Heart right ventricle (tissue), 16 donors: ENCODE measurements at regions not wholly inside any gene's neighbourhood (a gene's known extent, or its start where the extent isn't known, plus 50 kb on each side); places are given as distances from the start of the nearest gene placed in this dataset.

Experiments
- ATAC-seq, 8 donors: fragments of 200-7000 bp; cut with Tn5 transposase; one replicate each; pipeline ENCODE4 v1.9.1; 2020; ENCODE audit warnings: mild to moderate bottlenecking in 8 of 8, moderate library complexity in 8 of 8, moderate number of reproducible peaks in 1 of 8
- DNase-seq, 2 donors: peaks; one replicate each; pipeline ENCODE4 v3.0.0-alpha.2; 2020
- H3K27ac ChIP-seq, 10 donors: fragments of 200-600 bp; sonication (generic) in 2 of 10; one replicate each; pipeline versions ENCODE4 v1.5.0 to v1.8.0; 2020 to 2022; ENCODE audit warnings: mild to moderate bottlenecking in 3 of 10
- H3K27me3 ChIP-seq, 7 donors: fragments of 200-600 bp; one replicate each; pipeline ENCODE4 v1.8.0; 2021 to 2022; ENCODE audit warnings: mild to moderate bottlenecking in 2 of 7
- H3K36me3 ChIP-seq, 9 donors: fragments of 200-600 bp; sonication (generic) in 1 of 9; one replicate each; pipeline versions ENCODE4 v1.5.0 to v1.8.0; 2020 to 2022; ENCODE audit warnings: mild to moderate bottlenecking in 2 of 9
- H3K4me1 ChIP-seq, 9 donors: fragments of 200-600 bp; sonication (generic) in 1 of 9; one replicate each; pipeline versions ENCODE4 v1.5.0 to v1.8.0; 2020 to 2022; ENCODE audit warnings: mild to moderate bottlenecking in 4 of 9
- H3K4me3 ChIP-seq, 10 donors: fragments of 200-600 bp; sonication (generic) in 2 of 10; one replicate each; pipeline versions ENCODE4 v1.5.0 to v1.8.0; 2020 to 2022; ENCODE audit warnings: mild to moderate bottlenecking in 7 of 10, moderate library complexity in 2 of 10
- H3K9me3 ChIP-seq, 11 donors: fragments of 200-600 bp in 10 of 11; sonication (generic) in 2 of 11; one replicate each; pipeline versions ENCODE4 v1.5.0 to v1.8.0; 2013 to 2022; ENCODE audit warnings: mild to moderate bottlenecking in 2 of 11, control low read depth in 1 of 11, moderate library complexity in 1 of 11
- WGBS, 2 donors: extraction: QIAGEN DNeasy Blood & Tissue Kit; methylation state at CpG; one replicate each; pipeline ENCODE4 v1.1.7; 2013; ENCODE audit warnings: inconsistent platforms in 1 of 2; 5-methylcytosine and 5-hydroxymethylcytosine counted together
- intact Hi-C, 10 donors: fragments of 100-400 bp; cut with DNase I; formaldehyde crosslinking; loops; one replicate each; pipeline versions ENCODE4 v1.11.1 to v1.14.2; 2022
- TF ChIP-seq, protein P1 (sequence below), 9 donors: fragments of 200-600 bp; sonication (generic) in 2 of 9; IDR thresholded peaks; one replicate each; pipeline versions ENCODE4 v1.5.0 to v1.8.0; 2021 to 2022; ENCODE audit warnings: antibody characterized with exemption in 9 of 9, mild to moderate bottlenecking in 5 of 9, moderate library complexity in 1 of 9
- donor health status: Arrhythmogenic right ventricular cardiomyopathy.
- donor health status: ischemic (EF 13 %, LVEDD 7.1; RV severe dilation, severe dysfunction).
- donor health status: healthy with polysubstance abuse.
- donor health status: DM: no; HTN: yes; CAD: no.
- donor health status: DM: no; HTN: no; CAD: no.
- donor health status: ischemic (EF 25% LVEDD 6.9; RV normal size, moderate dysfunction).
- donor health status: ischemic (EF 25% LVEDD 5.7; RV mildly dilated, moderate dysfunction).
- donor health status: healthy.
- donor health status: DM: yes; HTN: yes; CAD: no.
- donor health status: Ischemic cardiomyopathy.
- donor health status: ischemic (EF 35%, LVEDD 5.7; RV mildly dilated, moderate dysfunction).
- donor health status: nonischemic (EF 11% LVEDD 7.7; RV severe dilation, severe dysfunction).
- donor health status: DM: yes; HTN: yes; CAD: no.
- donor health status: PGD.
- donor health status: ischemic (EF 29% LVEDD 5.4; RV normal size, mild dysfunction).
- donor health status: nonischemic (EF 23%, LVEDD 6.1; RV moderate dilation, normal function).

DNA sequence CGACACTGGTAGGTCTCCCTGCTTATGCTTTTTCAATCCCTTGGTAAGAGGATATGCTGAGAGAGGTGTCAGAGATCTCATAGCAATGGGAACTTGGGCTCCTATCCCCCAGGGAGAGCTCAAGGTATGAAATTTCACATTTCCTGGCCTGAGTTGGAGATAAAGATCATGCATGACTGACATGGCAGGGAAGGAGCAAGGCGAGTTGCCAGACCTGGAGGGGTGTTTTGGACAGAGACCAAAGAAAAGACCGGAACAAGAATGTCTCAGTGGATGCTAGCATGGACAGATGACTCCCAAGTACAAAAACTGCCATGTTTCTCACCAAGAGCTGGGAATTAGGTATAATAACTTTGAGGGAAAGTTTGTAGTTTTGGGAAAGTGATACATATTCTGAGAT, 334.1 kb upstream of the B3GALT2 start:
- Histone ChIP-seq H3K4me1 (no peaks in the 10 kb centered on the region), H3K27me3 (no peaks in the 10 kb centered on the region), H3K36me3 (no peaks in the 10 kb centered on the region), H3K27ac (no peak overlapping the region), H3K4me3 (no peak overlapping the region), H3K9me3 (peaks cover 0 to 5% (median 0%) of the 10 kb centered on the region in 11 donors)
- TF ChIP-seq, protein P1, sequence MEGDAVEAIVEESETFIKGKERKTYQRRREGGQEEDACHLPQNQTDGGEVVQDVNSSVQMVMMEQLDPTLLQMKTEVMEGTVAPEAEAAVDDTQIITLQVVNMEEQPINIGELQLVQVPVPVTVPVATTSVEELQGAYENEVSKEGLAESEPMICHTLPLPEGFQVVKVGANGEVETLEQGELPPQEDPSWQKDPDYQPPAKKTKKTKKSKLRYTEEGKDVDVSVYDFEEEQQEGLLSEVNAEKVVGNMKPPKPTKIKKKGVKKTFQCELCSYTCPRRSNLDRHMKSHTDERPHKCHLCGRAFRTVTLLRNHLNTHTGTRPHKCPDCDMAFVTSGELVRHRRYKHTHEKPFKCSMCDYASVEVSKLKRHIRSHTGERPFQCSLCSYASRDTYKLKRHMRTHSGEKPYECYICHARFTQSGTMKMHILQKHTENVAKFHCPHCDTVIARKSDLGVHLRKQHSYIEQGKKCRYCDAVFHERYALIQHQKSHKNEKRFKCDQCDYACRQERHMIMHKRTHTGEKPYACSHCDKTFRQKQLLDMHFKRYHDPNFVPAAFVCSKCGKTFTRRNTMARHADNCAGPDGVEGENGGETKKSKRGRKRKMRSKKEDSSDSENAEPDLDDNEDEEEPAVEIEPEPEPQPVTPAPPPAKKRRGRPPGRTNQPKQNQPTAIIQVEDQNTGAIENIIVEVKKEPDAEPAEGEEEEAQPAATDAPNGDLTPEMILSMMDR (IDR thresholded peaks at IDR 0.05): no peak
- DNase-seq: no peak
- intact Hi-C loops: no loop called here
- ATAC-seq: no peak
- 71 to 73% methylated on average over 3 of the region's 3 CpGs for WGBS, 2 donors

DNA sequence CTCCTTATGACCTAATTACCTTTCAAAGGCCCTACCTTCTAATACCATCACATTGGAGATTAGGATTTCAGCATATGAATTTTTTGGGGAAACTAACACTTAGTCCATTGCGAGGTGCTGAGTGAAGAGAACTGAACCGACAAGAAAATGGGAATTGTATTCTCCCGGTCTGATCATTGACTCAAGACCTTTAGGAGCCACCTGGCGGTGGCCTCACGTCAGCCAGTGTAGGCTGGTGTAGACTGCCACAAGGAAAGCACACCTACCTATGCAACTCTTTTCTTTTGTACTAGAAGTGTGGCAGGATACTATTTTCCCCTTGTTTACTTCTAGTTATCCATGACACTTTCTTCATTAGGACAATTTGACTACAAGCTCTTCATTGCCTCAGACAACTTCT, 333.5 kb upstream of the B3GALT2 start:
- Histone ChIP-seq H3K9me3 (peaks cover 0 to 5% (median 0%) of the 10 kb centered on the region in 11 donors), H3K36me3 (no peaks in the 10 kb centered on the region), H3K27ac (no peak overlapping the region), H3K27me3 (no peaks in the 10 kb centered on the region), H3K4me3 (no peak overlapping the region), H3K4me1 (no peaks in the 10 kb centered on the region)
- 93 to 96% methylated on average over 5 of the region's 5 CpGs for WGBS, 2 donors
- intact Hi-C loops: no loop called here
- ATAC-seq (no peak), DNase-seq (no peak)
- TF ChIP-seq, protein P1 (IDR thresholded peaks at IDR 0.05): no peak

DNA sequence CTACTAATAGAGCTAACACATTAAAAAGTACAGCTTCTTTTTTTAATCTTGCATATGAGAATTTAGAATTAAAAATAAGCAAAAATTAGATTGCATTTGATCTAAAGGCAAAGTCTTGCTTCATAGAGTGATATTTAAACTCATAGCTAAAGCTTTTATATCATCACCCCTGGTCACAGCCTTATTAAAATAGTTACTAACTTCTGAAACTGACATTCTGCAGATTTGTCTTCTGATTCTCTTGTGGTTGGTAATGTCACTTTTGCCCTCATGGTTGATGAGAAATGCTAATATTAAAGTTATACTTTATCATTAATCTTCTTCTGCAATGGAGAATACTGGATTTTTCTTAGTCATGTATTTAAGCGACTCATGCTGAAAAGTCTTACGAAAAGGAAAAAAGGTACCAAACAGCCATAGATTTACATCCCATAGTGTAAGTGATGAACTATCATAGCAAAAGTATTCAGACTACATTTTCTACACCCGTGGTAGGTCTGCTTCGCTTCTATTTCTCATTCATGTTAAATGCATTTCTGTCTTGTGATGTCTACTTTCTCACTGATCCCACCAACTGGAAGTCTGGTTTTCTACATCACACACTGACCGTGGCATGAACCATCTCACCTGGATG, 330.5 kb upstream of the B3GALT2 start:
- intact Hi-C loops: no loop called here
- DNase-seq: no peak
- Histone ChIP-seq H3K27ac (no peak overlapping the region), H3K4me3 (no peak overlapping the region), H3K36me3 (no peaks in the 10 kb centered on the region), H3K27me3 (no peaks in the 10 kb centered on the region), H3K4me1 (no peaks in the 10 kb centered on the region), H3K9me3 (peaks cover 0 to 9% (median 0%) of the 10 kb centered on the region in 11 donors)
- TF ChIP-seq, protein P1 (IDR thresholded peaks at IDR 0.05): no peak
- no peak for ATAC-seq
- WGBS, 2 donors: 93 to 96% methylated on average over 5 of the region's 5 CpGs

DNA sequence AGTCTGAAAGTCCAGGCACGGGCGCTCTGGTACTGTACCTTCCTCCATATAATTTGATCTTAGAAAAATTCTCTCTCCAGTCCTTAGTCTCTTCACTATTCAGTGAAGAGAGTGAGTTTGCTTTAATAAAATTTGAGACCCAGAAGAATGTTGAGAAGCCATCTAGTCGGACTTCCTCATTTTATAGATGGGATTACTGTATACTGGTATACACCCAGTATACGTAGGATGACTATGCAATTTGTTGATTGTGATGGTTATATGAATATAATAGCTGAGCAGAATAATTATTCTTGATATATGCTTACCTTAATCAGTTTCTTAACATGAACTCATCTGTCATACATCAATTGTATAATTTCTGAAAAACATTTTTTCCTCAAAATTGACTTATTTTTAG, 328.0 kb upstream of the B3GALT2 start:
- H3K27ac ChIP-seq: no peak overlapping the region
- H3K4me1 ChIP-seq: no peaks in the 10 kb centered on the region
- H3K4me3 ChIP-seq: no peak overlapping the region
- DNase-seq (no peak), ATAC-seq (no peak)
- peaks cover 0 to 9% (median 0%) of the 10 kb centered on the region in 11 donors for H3K9me3 ChIP-seq
- 90 to 94% methylated on average over 4 of the region's 4 CpGs for WGBS, 2 donors
- intact Hi-C loops: no loop called here
- TF ChIP-seq, protein P1 (IDR thresholded peaks at IDR 0.05): no peak
- H3K27me3 ChIP-seq: no peaks in the 10 kb centered on the region
- H3K36me3 ChIP-seq: no peaks in the 10 kb centered on the region
